Forelimb muscle (tissue), 1 donor: ENCODE measurements at regions not wholly inside any gene's neighbourhood (a gene's known extent, or its start where the extent isn't known, plus 50 kb on each side); places are given as distances from the start of the nearest gene placed in this dataset.

ENCODE experiments used
- DNase-seq: peaks from one replicate; pipeline ENCODE4 v3.0.0-alpha.2; 2013; ENCODE audit warnings: low read depth

DNA sequence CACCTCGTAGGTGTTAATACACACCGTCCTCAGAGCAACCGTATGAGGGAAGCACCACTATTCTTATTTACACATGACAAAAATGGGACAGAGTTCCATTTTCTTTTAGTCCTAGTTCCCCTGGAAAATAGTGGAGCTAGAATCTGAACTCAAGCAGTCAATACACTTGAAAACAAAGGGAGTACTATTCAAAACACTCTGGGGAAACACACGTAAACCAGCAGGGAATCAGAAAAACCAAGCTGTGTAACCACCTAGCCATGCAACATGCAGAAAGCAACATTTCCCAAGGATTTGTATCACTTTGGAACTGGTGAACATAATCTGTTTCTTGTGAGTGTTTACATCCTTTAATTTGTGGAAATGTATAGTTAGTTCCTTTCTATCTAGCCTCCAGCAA lies 208.2 kb downstream of the UBE2E3 start:
- no peak for DNase-seq

DNA sequence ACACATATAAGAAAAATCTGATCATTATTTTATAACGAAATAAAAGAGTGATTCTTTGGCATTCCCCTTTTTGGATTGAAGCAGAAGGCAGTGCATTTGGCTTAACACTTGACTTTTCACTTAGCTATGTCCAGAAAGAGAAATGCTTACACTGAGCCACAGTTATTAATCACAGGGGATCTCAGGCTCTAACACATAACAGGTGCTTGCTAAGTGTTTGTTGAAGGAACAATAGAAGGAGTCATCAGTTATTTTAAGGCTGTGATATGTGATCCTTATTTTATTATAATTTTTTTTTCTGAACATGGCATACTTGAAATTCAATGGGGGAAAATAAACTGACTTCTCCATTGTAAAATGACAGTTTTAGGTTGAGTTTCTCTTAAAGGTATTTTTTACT lies 209.5 kb downstream of the UBE2E3 start:
- DNase-seq, result no peak

DNA sequence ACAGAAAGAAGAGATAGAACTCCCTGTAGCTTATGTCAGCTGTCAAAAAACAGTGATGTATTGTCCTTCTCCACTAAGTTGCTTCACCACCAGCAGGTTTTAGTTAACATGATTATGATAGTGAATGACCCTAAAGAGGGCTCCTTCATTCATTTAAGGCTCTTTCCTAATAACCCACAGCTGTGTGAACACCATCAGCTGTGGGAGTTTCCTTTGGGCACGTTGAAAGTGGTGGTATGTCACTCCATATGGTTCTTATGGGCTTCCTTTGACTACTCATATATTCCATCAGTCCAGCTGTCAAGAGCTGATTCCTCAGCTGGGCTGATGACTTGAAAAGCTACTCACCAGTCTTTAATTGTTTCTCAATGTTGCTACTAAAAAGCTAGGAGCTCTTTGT lies 210.3 kb downstream of the UBE2E3 start:
- DNase-seq, result no peak

DNA sequence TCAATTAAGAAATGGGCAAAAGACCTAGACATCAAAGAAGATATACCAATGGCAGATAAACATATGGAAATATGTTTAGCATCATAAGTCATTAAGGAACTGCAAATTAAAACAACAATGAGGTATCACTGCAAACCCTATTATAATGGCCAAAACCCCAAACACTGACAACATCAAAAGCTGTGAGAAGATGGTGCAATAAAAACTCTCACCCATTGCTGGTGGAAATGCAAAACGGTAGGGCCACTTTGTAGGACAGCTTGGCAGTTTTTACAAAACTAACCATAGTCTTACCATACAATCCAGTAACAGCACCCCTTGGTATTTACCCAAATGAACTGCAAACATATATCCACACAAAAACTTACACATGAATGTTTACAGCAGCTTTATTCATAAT lies 213.1 kb downstream of the UBE2E3 start:
- no peak for DNase-seq

DNA sequence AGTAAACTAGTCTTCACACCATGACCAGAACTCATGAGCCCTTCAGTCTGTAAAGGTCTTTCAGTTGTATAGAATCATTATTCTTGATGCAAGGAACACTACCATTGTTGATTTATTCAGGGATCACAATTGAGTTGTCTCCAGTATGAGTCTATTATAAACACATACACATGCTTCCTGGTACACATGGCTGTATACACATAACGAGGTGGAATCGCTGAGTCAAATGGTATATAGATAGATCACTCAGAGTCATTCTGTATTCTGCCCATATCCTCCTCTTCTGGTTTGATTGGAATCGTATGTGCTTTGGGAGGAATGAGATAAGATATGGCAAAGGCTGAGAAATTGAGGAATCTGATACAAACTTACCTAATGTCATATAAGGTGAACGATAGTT lies 216.0 kb downstream of the UBE2E3 start:
- no peak for DNase-seq

DNA sequence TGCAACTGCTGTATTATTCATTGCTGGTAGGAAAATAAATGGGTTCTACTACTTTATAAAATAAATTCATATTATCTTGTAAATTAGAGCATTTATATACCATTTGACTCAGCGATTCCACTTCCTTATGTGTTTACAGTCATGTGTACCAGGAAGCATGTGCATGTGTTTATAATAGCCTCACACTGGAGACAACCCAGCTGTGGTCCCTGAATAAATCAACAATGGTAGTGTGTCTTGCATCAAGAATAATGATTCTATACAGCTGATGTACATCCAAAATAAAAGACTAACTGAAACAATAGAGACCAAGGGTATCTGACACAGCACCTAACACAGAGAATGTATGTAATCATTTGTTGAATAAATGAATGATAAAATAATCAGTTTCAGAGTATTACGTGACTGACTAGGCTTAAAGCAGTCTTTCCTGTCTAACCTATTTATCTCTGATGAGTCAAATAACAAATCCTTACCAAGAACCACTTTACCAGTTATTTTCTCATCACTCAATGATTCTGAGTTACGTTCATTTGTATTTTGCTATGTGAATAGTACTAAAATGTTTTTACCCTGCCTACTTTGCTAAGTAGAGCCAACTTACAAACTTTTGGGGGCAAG lies 216.8 kb downstream of the UBE2E3 start:
- DNase-seq, result no peak

DNA sequence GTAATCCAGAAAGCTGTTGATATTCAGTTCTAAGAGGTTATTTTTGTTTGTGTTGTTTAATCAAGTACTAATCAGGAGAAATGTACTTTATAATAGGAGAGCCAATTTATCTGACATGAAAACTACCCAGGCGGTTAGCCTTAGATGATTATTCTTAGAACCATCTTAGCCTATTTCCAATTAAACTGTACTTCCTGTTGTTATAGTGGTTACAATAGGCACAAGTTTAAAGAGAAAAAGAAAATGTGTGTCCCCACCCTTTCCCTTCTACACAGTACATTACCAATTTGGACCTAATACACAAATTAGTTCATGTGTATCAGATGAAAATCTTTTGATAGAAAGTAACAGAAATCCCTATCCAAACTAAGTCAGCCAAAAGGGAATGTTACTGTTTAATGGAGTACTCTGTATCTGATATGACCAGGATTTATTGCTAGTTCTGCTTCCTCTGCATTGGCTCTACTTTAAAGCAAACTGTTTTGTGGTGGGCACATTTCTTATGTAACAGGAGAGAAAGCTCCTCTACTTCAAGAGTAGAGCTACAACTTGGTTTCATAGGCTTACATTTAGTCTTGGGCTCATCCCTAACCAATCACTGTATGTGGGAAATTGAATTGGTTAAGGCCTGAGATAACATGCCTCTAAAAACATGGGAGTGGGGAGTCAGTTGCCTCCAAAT lies 217.9 kb downstream of the UBE2E3 start:
- DNase-seq, result no peak

DNA sequence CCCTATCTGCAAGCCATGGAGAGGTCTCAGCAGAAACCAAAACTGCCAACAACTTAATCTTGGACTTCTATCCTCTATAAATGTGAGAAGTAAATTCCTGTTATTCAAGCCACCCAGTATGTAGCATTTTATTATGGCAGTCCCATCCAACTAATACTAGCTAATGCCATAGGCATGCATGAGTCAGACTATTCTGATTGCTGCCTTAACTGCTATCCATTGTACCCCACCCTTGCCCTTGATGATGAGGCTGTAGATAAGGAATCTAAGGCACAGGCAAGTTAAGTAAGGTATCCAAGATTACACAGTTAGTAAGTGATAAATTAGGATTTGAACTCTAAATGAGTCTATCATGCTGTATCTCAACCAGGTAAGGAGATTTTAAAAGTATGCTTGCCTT lies 223.0 kb downstream of the UBE2E3 start:
- no peak for DNase-seq

DNA sequence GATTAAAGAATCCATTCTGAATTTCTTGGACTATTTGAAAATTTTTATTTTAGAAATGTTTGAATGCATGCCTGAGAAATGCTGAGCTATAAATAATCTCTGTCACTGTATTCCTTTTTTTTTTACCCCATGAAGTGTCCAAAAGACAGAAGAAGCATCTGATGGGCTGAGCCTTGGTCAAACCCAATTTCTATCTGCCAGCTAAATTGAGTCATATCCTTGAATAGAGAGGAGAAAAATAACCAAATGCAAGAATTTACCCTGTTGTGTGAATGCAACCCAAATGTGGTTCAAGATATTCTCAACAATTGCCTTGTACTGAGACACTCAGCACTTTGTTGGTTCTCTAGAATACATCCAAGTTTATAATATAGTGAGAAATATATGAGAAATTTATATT lies 223.5 kb downstream of the UBE2E3 start:
- no peak for DNase-seq

DNA sequence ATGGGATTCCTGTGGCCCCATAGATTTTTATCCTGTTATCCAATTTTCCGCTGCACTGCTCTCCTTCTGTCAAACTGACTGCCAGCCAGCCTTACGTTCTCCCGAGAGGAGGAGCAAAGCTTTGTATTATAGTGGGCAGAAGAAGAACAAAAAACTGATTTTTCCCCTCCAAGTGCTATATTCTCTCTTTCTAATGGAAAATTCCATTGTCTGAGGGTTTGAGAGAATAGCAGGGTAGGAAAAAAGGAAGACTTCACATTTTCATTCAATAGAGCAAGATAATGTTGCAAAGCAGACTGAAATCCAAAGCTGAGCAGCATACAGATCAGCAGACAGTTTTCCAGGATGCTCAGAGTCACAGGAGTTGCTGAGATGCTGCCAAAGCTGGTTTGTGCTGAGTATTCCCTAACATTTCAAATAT lies 238.0 kb downstream of the UBE2E3 start:
- DNase-seq, result no peak

DNA sequence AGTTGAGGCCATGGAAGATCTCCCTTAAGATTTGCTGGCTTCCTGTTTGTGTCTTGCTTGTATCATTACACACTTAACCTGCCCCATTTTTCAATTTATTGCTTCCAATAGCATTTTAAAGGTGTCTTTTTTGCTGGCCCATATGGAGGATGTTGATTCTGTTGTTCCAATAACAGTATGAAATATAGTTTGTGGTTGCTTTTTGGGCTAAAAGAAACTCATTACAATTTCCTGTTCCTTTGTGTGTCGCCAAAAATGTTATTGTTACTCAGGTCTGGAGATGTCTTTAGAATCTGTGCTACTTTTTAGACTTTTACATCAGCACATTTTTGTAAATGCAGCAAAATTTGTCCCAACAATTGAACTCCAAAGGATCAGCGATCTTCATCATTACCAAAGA lies 234.0 kb upstream of the ITGA4 start:
- DNase-seq, result no peak

DNA sequence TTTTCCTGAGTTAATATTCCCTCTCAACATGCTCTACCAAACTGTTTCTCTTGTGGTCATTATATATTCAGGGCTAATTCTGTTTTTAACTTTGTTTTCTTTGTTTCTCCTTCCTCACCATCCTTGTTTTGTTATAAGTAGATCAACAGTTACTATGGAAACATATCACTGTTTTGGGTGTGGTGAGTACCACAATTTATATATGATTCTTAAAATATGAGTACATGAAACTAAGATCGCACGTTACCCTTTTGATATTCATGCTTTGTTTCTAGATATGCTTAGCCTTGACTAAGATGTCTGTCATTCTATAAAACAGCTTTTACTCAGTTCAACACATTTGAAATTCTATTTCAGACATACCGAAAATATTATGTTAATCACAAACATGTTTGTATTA lies 232.3 kb upstream of the ITGA4 start:
- DNase-seq, result no peak

DNA sequence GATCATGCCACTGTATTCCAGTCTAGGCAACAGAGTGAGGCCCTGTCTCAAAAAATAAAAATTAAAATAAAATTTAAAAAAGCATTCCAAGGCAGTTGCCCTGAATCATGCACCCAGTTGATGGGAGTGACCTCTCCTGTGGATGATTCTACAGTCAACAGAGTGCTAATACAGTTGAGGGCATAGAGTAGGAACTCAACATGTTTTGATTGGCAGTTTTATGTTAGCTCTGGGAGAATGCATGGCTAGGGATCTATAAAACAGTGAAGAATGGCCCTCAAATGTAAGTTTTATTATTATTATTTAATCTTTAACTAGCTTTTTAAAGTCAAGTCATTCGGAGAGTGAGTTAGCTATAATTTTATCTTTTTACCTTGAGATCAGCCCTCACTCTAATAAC lies 228.5 kb upstream of the ITGA4 start:
- no peak for DNase-seq

DNA sequence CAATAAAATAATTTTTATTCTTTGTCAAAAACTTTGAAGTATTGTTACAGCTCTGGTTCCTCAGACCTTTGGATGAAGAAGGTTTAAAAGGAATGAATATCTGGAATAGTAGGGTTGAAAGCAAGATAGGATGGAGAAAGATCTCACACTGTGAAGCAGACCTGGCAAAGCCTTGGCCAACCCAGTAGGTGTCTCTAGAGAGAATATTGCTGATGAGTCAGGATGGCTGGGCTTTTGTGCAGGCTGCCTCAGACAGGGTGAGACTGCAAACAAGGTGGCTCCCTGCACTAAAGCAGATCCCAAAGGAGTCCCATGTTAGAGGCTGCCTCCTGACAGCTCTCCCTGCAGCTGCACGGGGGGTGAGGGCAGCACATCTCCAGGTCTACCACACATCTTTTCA lies 226.0 kb upstream of the ITGA4 start:
- no peak for DNase-seq

DNA sequence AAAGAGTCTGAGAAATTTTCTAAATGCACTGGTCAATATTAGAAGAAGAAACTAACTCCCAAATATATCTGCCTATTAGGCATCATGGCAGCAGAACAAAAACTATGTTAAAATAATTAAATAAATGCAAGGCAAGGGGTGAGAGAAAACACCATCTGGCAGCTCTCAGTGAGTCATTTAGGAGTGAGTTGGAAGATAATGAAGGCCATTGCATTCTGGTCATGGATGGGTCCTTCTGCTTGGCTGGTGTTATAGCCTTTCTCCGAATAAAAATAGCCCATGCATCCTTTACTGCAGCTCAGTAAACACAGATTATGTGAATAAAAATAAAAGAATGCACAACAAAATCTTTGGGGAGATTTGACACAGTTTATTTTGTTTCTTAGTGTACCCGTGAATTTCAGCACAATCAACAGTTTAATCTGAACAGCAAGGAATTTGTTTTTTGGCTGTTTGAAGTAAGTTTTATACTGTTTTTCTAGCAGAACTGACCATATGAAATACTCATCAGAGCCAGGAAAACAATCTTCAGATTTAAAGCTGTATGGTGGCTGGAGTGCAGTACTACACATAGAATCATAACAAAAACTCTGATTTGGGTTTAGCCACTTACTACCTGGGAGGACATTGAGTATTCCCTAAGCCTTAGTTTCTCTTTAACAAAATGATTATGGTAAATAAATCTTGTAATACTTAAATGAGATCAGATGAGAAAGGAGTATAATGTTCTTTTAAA lies 225.1 kb upstream of the ITGA4 start:
- DNase-seq, result no peak

DNA sequence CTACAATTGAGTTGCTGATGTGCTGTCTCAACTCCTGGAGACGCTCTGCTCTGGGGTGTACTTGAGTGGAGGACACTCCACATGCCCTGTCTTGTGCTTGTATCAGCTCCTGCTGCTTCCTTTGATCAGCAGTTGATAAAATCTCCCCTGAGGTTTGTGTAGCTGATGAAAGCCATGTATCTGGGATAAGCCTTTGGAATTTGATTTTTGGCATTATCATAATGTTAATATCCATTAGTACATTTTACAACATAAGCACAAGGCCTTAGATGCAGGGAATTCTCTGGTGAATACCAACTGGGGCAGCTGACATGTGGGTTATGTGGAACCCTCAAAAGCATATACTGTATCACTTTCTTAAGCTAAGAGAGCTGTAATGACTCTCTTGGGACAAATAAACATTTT lies 222.7 kb upstream of the ITGA4 start:
- no peak for DNase-seq

DNA sequence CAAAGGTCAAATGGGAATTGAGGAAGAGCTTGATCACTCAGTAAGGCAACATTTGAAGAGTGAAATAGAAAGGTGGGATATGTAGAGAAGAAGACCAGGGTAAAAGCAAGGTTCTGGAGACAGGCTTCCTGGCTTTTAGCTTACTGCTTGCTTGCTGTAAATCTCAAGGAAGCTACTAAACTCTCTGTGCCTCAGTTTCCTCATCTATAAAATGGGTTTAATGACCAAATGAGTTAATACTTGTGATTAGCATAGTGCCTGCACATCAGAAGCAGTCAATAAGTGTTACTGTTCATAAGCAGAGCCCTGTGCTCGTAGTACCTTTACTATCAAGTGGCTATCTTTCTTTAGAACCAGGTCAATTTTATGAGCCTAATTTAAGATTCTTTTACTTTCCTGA lies 222.2 kb upstream of the ITGA4 start:
- DNase-seq, result no peak

DNA sequence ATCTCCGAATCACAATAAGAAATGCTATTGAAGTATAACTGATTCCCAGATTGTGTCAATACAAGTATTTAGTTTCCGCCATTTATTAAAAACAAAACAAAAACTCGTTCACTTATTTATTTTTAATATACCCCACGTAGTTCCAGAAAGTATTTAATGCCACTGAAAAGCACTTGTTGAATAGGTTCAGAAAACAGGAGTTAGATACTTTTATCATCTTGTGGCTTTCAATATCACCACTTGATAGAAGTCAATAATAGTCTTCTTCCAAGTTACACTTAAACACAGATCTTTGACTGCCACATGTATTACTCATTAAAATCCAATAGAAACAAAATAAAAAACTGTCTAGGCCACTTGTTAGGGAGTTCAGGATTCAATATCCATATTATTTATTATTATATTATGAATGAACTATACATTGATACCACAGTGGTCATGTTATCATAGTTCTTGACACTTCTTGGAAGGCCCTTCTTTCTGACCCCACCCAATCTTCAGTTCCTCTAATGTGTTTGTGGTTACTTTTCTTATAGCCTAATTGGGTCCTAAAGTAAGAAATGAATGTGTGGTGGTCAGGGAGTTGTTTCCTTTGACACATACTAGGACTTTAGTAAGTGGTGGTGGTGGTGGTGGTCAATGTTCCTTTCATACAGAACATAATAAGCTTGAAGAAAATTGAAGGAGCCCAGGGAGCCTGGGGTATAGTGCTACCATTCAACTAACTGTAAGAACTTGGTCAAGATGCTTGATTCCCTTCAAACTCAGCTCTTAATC lies 221.3 kb upstream of the ITGA4 start:
- DNase-seq, result no peak

DNA sequence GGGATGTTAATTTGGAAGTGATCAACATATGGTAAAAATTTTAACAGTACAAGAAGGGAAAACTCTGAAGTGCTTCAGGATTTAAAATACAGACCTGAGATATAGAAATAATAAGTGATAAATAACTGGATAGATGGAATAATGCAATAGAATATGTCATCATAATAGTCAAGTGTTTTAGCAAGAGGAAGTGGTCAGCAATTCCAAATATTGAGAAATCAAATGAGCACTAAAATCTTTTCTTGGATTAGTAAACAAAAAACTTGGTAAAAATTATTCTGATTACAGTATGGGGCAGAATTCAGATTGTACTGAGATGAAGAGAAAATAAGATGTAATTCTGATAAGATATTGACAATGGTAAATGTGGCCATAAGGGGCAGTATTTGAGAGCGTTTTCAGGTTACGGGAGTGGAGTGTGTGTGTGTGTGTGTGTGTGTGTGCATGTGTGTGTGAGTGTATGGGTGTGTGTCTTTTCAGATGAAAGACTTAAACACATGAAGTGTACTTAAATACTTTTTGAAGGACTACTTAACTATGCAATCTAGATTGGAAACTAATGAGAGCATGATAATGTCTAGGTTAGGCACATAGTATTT lies 217.9 kb upstream of the ITGA4 start:
- no peak for DNase-seq

DNA sequence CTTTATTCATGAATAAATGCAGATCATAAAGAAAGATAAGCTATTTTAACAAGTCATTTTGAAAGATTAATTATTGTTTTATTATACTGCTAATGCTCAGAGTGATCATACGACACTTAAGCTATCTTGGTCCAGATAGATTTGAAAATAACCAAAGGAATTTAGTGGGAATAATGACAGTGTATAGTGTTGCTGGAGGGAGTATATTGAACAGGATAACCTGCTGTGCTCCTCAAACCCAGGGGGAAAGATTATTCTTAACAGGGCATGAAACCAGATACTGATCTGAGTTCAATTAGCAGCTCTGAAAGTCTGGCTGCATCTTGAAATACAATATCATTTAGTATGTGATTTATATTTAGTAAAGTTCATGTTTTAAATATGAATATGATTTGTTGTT lies 216.3 kb upstream of the ITGA4 start:
- no peak for DNase-seq

DNA sequence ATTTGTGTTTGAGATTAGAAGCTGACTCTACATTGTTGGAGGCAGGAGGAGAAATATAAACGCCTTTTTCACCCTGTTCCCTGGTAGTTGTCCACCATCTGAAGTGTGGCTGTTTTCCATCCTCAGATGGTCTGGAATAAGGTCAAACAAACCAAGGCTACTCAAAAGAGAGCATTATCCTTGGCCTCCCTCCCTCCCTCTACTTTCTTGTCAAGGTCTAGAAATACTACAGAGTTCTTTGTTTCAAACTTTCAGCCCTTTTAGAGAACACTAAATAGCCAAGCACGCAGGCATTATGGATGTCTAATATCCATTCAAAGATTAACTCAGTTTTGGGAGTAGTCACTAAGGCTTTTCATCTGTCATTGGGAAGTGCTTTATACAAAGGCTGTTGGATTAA lies 215.8 kb upstream of the ITGA4 start:
- no peak for DNase-seq

DNA sequence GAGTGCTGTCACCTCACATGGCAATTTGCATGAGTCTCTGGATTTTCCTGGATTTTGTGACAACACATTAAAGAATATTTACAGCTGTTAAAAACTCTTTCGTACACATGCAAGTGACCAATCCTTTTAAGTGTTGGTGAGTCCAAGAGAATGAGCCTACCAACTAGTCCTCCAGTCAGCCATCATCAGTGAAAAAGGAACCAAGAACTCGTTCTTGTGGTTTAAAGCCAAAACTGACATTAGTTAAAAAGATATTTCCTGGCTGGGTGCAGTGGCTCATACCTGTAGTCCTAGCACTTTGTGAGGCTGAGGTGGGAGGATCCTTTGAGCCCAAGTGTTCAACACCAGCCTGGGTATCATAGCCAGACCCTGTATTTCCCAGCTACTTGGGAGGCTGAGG lies 215.4 kb upstream of the ITGA4 start:
- no peak for DNase-seq
